ENCODE measurements at regions not wholly inside any gene's neighbourhood (a gene's known extent, or its start where the extent isn't known, plus 50 kb on each side); places are given as distances from the start of the nearest gene placed in this dataset.

- intact Hi-C loops (cut with micrococcal nuclease), result no loop called here
- DNase-seq (ENCODE audit: low read depth, low spot score) (no peak), ATAC-seq (no peak)
- Histone ChIP-seq H3K9me2 (ENCODE audit: insufficient read depth) (no peaks in the 10 kb centered on the region), H3K4me2 (ENCODE audit: low read length) (no peak overlapping the region), H3K27ac (ENCODE audit: low read depth, low read length) (no peak overlapping the region), H3K9ac (ENCODE audit: low read length) (no peak overlapping the region), H2AFZ (ENCODE audit: low read depth, low read length, poor library complexity, severe bottlenecking) (no peak overlapping the region), H3K27me3 (ENCODE audit: insufficient read depth, low read length) (no peaks in the 10 kb centered on the region), H3K79me2 (ENCODE audit: insufficient read depth, low read length) (no peaks in the 10 kb centered on the region), H3K4me1 (ENCODE audit: control insufficient read depth in 1 of 2, insufficient read depth in 2 of 2, low read length in 2 of 2) (no peaks in the 10 kb centered on the region), H4K20me1 (ENCODE audit: insufficient read depth) (no peaks in the 10 kb centered on the region), H3K4me3 (replicated peaks in 1 of 2; ENCODE audit: low read depth in 1 of 2, low read length in 2 of 2) (no peak overlapping the region), H3K9me3 (ENCODE audit: control insufficient read depth in 1 of 2, insufficient read depth in 1 of 2, low read depth in 1 of 2, low read length in 2 of 2) (no peaks in the 10 kb centered on the region), H3K36me3 (ENCODE audit: control insufficient read depth in 1 of 2, insufficient read depth in 2 of 2, low read length in 2 of 2) (no peaks in the 10 kb centered on the region)
- no TSS peak for BruUV-seq (replicated peaks)
- no peak for TF ChIP-seq SIN3A (IDR thresholded peaks at IDR 0.05; ENCODE audit: low read depth)
- no peak for TF ChIP-seq RAD21 (IDR thresholded peaks at IDR 0.05; ENCODE audit: low read depth)
- no peak for TF ChIP-seq POLR2AphosphoS5 (IDR thresholded peaks at IDR 0.05; ENCODE audit: low read depth, low read length)
- no peak for TF ChIP-seq CEBPB (IDR thresholded peaks at IDR 0.05; ENCODE audit: low read depth)
- TF ChIP-seq, protein P1, sequence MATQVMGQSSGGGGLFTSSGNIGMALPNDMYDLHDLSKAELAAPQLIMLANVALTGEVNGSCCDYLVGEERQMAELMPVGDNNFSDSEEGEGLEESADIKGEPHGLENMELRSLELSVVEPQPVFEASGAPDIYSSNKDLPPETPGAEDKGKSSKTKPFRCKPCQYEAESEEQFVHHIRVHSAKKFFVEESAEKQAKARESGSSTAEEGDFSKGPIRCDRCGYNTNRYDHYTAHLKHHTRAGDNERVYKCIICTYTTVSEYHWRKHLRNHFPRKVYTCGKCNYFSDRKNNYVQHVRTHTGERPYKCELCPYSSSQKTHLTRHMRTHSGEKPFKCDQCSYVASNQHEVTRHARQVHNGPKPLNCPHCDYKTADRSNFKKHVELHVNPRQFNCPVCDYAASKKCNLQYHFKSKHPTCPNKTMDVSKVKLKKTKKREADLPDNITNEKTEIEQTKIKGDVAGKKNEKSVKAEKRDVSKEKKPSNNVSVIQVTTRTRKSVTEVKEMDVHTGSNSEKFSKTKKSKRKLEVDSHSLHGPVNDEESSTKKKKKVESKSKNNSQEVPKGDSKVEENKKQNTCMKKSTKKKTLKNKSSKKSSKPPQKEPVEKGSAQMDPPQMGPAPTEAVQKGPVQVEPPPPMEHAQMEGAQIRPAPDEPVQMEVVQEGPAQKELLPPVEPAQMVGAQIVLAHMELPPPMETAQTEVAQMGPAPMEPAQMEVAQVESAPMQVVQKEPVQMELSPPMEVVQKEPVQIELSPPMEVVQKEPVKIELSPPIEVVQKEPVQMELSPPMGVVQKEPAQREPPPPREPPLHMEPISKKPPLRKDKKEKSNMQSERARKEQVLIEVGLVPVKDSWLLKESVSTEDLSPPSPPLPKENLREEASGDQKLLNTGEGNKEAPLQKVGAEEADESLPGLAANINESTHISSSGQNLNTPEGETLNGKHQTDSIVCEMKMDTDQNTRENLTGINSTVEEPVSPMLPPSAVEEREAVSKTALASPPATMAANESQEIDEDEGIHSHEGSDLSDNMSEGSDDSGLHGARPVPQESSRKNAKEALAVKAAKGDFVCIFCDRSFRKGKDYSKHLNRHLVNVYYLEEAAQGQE (IDR thresholded peaks at IDR 0.05; ENCODE audit: low read depth), result no peak
- no peak for TF ChIP-seq EZH2phosphoT487 (IDR thresholded peaks at IDR 0.05; ENCODE audit: borderline replicate concordance)
- TF ChIP-seq SP1 (IDR thresholded peaks at IDR 0.05; ENCODE audit: low read depth), result no peak
- no peak for TF ChIP-seq ELF1 (IDR thresholded peaks at IDR 0.05; ENCODE audit: borderline replicate concordance, low read depth)
- TF ChIP-seq EGR1 (IDR thresholded peaks at IDR 0.05; ENCODE audit: low read depth), result no peak
- no peak for TF ChIP-seq SRF (IDR thresholded peaks at IDR 0.05; ENCODE audit: low read depth)
- TF ChIP-seq JUND (IDR thresholded peaks at IDR 0.05), result no peak
- TF ChIP-seq ZFX (IDR thresholded peaks at IDR 0.05), result no peak
- TF ChIP-seq POLR2A (IDR thresholded peaks at IDR 0.05; ENCODE audit: borderline replicate concordance, extremely low read depth, insufficient read depth, insufficient read length), result no peak
- TF ChIP-seq CTCF (IDR thresholded peaks at IDR 0.05 in 2 of 3, conservative IDR thresholded peaks at IDR 0.05 in 1 of 3; ENCODE audit: borderline replicate concordance in 1 of 3, insufficient read depth in 1 of 3, low read depth in 2 of 3, low read length in 2 of 3), result no peak
- no peak for TF ChIP-seq ZNF274 (IDR thresholded peaks at IDR 0.05; ENCODE audit: low read depth, low read length)
- no peak for TF ChIP-seq TCF7L2 (IDR thresholded peaks at IDR 0.05; ENCODE audit: borderline replicate concordance, extremely low read depth, insufficient read depth, insufficient read length)
- no peak for TF ChIP-seq YY1 (IDR thresholded peaks at IDR 0.05; ENCODE audit: extremely low read depth, insufficient replicate concordance, low read depth, low read length)
- RAD21 ChIA-PET (ENCODE audit: low non-redundant PET in 1 of 2, low total read pairs in 2 of 2, uncharacterized antibody in 2 of 2, unreplicated experiment in 2 of 2), result no interaction called here
- POLR2A ChIA-PET, result no interaction called here
- CTCF ChIA-PET, result no interaction called here
Observed at GRCh38 chrX:82333575-82333974, 1131.7 kb downstream of the SH3BGRL start.
